GM18909 (cell line): ENCODE measurements at regions not wholly inside any gene's neighbourhood (a gene's known extent, or its start where the extent isn't known, plus 50 kb on each side); places are given as distances from the start of the nearest gene placed in this dataset.

Experiments used
- ATAC-seq: cut with Tn5 transposase; IDR thresholded peaks from one replicate; pipeline ENCODE4 v1.9.1; 2021; ENCODE audit warnings: mild to moderate bottlenecking; ENCODE audit not compliant: unreplicated experiment, poor library complexity

DNA sequence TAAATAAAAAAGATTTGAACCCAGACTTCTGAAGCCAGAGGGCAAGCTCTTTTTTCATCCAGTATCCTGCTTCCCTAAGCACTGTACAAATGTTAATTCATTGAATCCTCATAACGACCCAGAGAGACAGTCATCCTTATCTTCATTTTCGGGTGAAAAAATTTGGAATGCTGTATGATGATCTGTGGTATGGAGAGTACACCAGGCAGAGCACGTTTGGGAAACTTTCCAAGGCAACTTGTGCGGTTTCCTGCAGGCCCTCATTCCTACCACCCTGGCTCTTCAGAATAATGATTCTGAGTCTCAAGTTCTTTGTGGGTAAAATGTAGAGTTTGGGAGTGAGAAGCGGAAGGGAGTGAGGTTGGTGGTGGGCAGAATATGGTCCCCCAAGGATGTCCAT, 177.9 kb upstream of the CADM1 start:
- no peak for ATAC-seq

DNA sequence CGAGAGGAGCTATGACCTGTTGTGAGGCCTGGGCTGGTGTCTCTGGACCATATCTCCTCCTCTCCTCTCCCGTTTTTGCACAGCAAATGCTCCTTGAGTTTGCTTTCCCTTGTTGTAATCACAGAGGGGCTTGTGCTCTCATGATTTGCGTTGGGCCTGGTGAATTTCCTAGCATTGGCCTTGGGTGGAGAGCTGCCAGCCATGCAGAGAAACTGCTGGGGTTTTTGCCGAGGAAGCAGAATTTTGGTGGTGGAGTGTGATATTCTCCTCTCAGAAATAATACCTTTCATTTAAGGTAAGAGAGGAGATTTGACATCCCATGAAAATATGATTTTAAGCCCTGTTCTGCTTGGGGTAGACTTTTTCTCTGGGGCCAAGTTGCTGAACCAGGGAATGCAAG, 175.7 kb upstream of the CADM1 start:
- ATAC-seq: no peak

DNA sequence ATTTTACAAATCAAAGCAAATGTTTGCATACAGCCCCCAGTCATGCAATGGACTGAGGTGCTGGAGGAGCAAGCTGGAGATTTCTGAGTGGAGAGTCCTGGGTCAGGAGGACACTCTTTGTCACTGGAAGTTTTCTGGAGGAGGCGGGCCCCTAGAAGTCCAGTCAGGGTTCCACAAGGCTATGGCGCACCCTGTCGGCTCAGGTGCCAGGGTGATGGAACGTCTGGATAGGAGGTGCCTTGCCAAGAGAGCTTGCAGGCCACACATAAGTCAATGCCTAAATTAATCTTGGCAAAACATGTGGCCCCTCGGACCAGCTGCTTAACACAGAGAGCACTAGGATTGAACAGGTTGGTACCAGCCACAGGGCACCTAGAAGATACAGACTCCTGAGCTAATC, 174.7 kb upstream of the CADM1 start:
- no peak for ATAC-seq

DNA sequence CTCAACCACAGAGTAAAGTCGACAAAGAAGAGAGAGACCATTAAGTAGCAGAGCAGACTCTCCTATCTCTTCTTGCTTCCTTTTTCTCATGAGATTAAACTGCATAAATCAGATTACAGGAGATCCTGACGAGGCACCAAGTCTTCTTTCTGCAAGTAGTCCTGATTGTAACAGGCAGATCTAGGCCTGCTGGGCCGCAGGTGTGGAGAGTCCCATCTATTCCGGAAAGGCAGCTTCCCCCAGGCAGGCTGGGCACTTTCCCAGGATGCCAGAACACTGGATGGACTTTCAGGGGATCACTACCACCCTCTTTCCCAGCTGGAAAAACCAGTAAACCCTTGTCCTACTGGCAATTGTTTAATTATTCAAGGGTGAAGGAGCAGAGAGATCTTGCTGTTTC, 173.0 kb upstream of the CADM1 start:
- no peak for ATAC-seq

DNA sequence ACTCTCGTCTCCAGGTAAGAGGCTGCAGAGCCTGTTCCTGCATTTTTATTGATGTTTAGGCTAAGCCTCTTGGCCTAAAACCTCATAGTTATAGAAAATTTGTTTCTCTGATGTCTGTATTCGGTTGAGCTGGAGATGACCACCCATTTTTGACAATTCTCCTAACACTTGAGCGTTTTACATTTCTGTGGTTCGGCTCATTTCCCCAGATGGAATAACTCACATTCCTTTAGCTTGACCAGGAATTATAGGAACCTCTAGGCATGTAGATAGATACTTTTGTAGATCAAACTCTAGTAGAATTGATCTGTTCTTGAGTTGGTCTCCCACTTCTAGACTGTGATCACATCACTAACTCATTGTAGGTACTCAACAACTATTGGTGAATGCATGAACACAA, 172.6 kb upstream of the CADM1 start:
- no peak for ATAC-seq

DNA sequence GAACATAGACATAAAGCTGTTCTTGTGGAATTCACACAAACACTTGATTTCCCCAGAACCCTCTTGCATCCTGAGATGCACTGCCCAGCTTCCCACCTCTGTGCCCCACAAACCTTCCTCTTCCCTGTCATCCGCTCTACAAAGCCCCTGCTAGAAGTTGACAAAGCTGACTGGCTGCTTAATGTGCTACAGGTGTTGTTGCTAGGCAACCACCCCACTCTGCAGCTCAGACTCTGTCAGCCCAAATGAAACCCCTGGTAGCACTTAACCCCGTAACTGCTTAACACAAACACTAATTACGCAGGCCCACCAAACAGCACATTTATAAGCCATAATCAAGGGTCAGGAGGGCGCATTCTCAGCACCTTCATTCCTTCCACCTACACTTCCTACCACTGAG, 172.0 kb upstream of the CADM1 start:
- no peak for ATAC-seq

DNA sequence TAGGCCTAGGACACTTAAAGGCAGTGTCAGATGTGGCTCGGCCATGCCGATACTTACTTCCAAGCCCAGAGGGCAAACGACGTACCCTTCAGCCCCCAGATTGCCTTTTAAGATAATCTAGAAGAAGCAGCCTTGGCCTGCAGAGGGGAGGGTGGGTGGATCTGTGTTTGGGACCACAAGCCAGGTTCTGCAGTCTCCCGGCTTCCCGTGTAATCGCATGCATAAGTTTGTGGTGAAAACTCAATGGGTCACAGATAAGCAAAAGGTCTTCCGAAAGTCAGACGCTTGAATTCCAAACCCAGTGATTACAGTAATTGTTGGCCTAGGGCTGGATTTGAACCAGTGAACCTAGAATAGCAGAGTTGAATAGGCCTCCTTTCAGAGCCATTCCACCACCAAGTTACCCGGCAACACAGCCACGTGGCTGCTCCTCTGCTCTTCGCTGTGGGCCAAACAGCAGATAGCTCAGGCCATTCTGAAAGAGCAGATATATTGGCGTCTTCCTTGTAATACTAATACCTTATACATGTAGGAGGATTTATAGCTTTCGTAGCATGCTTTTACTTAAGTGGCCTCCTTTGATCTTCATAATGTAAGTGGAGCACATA, 170.8 kb upstream of the CADM1 start:
- no peak for ATAC-seq

DNA sequence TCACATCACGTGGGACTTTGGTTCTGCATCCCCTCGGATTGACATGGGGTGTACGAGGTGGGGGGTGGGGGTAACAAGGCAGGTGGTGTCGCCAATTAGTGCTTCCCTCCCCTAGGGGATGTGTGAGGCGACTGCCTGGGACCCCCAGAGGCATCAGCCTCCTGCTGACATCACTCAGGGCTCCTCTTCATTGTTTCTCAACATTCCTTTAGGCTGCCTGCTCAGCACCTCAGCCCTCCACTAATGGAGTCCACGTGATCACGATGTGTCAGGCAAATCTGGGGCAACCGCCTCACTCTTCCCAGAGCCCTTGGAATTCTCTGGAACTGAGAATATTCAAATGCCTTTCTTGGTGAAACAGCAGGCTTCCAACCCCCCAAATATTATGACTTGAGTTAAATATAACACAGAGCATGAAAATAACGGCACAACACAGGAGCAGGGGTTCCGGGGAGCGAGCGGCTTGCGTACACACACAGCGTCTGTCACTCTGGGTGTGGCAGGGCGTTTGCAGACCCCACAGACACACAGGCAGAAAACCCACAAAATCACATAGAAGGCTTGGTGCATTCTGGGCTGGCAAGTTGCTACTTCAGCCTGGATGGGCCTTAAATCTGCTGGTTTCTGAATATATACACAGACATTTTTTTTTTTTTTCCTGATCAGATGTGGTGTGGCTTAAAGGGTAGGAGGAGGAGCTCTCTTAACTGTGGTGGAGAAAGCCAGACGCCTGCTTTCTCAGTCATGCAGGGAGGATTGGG, 170.1 kb upstream of the CADM1 start:
- ATAC-seq: no peak

DNA sequence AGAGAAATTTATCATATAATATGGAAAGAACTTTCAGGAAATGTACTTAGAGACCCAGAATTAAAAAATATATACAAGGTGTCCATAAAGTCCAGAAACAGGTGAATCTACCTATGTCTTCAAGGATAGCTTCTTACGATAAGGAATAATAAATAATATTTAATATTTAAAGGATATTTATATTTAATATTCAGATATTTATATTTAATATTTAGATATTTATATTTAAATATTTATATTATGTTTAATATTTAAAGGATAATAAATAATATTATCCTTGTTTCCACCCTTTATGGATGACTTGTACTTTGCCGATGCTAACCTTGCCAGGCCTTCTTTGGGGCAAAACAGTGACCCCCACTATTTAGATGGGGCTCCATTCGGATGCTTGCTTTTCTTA, 169.5 kb upstream of the CADM1 start:
- ATAC-seq: no peak

DNA sequence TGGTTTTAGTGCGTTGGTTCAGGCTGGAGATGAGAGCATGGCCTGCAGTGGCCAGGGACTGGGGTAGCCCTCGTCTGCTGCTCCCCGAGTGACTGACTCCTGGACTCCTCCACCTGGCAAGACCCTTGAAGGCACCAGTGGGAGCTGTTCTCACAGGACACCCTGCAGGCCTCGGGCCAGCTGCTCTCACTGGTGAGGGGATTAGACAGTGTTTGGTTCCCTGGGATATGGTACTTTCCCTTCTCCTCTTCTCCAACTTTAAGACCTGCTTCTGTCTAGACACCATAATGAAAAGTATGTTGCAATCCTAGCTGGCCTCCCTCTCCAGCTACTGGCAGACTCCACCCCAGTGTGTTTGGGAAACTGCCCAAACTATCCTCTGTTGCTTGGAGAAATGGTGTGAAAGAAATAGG, 168.8 kb upstream of the CADM1 start:
- ATAC-seq: no peak

DNA sequence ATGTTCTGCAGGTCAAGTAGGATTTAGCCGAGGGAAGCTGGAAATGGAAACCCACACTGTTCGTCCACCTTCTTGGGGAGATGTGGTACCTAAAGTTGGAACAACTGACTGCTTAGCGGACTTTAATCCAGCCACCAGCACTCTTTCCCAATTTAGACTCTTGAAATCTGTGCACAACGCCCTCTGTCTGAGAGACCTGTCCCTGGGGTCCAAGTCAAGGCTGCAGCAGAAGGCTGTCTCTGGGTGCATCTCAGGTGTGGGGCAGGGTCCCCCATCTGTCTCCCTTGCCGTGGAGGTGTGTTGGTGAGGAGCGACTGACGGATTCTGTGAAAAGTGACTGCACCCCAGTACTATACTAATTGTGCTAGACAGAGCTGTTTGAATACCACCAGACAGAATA, 168.2 kb upstream of the CADM1 start:
- ATAC-seq: no peak

DNA sequence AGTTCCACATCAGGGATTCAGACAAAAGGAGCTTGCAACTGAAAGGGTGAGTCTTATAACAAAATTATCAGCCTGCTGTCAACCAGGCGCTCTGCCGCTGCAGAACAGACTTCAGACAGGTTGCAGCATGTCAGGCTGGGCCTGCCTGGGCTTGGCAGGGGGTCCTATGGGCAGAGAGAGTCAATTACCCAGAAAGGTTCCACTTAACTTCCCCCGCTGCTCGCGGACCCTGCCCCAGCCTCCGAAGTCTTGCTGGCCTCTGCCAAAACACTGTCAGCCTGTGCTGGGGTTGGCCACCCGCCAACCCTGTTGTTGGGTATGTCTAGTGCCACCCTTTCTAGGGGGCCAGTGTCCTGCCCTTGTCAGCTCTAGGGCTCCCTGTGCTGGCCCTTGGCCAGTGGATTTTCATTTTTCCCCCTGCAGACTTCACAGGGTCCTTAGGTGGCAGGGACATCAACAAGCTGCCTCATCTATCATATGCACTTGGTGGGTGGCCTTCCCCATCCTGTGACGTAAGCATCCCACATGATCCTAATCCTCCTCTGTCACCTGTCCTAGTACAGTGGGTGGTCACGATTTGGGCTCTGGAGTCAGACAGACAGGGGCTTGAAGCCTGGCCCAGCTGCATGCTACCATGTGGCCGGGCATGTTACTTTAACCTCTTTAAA, 166.5 kb upstream of the CADM1 start:
- ATAC-seq: no peak

DNA sequence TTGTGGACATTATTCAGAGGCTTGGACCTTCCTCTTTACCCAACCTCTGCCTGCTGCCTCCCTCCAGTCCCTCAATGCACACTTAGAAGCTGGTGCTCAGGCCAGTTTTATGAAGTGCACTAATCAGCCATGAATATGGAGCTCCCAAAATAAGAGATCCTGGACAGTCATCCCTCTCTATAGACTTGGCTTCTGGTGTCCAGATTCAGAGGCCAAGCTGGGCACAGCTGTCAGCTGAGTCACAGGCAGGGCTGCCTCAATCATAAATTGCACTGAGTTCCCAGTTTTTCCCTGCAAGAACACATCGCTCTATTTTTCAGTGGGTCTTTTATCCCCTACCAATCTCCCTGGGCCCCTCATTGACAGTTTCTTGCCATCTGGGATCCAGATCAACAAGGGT, 161.7 kb upstream of the CADM1 start:
- ATAC-seq: no peak

DNA sequence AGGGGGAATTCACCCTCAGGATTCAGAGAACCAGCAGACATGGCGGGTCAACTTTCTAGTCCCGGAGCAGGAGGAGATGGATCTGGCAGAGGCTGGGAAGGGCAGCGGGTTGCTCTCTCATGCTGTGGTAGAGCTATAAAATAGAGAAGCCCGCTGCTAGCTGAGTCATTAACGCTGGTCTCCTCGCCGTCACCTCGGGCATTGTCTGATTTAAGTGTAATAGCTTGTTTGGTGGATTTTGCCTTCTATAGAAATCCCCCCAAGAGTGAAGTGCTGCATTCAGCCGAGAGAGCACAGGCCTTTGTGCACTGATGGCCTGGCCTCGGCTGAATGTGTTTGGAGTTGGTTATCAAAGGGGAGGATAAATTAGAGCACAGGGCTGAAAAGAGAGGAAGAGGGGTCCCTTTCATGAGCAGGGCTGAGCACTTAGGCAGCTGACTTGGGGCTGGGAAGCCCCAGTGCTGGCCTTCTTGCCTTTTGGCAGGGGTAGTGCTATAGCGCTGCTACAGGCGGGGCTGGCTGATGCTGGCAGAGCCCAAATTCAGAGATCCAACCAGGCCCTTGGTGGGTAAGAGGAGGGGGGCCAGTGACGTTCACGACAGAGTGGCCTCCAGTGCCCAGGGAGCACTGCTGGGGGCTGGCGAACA, 161.1 kb upstream of the CADM1 start:
- ATAC-seq: no peak

DNA sequence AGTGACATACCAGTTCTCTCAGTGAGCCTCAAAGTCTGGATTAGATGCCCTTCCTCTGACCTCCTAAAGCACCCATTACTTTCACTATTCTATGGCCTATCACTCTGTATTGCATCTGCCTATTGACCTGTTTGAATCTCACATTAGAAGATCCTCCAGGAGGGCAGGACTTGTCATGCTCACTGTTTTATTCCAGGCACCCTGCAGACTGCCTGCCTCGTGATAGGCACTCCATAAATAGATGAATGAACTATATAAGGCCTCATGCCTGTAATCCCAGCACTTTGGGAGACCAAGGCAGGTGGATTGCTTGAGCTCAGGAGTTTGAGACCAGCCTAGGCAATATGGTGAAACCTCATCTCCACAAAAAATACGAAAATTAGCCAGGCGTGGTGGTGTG, 160.1 kb upstream of the CADM1 start:
- ATAC-seq: no peak

DNA sequence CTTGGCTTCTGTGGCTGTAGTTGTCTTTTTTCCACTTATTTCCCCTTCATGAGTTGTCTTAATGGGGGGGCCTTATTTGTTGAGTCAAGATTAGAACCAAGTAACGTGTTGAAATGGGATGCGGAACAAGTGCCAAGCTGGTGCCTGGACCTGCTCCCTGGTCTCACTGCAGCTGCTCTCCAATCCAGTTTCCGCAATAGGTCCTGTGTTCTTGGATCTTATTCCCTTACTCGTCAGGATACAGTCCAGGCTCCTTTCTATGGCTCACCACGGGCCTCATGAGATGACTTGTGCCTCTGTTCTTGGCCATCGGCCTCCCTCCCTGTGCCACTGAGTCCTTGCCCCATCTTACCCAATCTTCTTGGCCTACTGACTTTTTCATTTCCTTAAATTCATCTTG, 159.6 kb upstream of the CADM1 start:
- ATAC-seq: no peak

DNA sequence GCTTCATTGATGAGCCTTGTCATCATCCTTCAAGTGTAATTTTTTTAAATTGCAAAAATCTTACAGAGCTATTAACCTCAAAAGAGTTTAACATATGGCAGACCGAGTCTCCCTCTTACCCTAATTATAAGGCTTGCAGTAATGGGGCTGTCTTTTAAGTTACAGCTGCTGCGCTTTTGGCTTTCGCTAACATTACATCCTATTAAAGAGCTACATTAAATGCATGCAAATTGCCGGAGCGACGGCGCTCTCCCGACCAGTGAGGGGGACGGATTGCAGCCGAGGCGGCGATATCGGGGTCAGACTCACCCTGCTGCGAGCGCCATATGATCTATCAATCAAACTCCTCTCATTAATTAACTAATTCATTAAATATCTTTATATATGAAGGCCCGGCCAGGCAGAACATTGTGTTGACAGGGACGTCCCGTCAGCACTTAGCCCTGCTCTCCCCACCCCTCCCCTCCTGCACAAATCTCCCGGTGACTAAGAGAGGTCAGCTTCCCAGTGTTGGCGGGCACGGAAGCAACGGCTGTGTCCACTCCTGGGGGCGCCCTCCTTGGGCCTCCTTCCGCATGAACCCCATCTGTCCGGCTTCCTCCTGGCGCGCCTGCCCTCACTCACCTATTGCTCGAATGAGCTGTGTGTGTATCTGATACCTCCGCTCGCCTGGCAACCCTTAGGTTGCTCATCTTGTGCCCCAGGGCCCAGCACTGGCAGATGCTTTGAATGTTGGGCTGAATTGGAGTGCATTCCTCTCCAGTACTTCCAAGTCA, 156.0 kb upstream of the CADM1 start:
- ATAC-seq: no peak

DNA sequence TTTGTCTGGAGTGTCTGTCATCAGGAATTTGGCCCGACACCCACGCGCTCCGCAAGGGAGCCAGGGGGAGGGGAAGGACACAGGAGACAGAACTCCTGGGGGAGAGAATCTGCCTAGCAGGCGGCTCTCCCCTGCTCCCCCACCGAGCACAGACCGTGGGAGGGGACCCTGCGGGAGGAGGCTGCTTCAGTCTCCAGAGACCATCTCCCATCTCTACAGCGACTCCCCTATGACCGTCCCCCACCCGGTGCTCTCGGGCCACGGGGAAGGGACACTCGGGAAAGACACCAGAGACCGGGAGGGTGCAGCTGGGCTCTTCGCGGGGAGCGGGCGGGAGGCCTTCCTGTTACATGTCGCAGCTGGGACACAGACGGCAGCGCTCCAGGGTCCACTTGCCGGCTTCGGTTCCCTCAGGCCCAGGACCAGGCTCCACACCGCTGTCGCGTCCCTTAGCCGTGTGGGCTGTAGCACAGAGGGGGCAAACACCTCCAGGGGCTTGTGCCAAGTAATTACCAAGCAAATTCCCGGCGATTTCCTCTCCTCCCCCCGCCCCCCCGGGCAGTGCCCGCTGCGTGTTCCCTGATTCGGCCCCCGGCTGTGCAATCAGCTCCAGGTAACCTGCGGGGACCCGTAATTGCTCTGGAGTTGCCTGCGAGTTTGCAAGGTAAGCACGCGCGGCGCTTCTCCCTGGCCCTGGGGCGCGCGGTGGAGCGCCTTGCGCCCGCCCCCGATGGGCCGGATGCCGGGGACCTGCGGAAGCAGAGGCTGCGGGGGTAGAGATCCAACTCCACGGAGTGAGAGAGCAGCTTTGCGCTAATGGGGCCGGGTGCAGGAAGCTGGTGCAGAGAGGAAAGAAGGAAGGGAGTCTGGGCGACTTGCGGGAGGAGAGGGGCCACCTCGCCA, 155.1 kb upstream of the CADM1 start:
- no peak for ATAC-seq

DNA sequence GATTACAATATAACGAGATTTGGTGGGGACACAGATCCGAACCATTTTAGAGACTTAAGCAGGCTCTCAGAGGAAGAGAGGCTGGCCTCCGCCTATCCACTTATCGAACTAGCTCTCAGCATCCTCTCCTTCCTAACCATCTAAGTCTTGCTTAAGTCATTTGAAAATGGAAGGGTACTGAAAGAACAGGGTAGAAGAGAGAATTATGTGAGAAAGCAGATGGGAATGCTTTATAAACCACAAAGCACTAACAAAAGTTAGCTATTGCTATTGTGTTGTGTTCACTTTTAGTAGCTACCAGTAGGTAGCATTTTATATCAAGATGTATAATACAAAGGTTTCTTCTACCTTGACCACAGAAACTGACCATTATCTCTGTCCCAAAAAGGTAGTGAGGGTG, 153.4 kb upstream of the CADM1 start:
- no peak for ATAC-seq

DNA sequence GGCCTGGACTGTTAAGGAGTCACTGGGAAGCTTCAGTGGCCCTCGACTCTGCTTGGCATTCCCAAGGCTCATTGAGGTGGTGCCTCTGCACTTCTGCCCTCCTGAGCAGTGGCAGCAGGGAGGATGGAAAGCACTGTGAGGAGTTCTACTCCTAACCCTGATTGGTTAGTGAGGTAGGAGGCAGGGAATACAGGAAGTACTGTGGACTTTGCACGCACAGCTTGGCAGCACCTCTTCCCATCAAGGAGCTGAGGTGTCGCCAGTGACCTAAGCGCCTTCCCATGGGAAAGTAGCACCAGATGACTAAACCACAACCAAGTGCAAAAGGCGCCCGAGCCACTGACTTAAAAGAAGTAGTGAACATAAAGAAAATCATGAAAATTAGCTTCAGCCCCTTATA, 152.5 kb upstream of the CADM1 start:
- ATAC-seq: no peak
